ENCODE measurements at regions not wholly inside any gene's neighbourhood (a gene's known extent, or its start where the extent isn't known, plus 50 kb on each side); places are given as distances from the start of the nearest gene placed in this dataset.

DNA sequence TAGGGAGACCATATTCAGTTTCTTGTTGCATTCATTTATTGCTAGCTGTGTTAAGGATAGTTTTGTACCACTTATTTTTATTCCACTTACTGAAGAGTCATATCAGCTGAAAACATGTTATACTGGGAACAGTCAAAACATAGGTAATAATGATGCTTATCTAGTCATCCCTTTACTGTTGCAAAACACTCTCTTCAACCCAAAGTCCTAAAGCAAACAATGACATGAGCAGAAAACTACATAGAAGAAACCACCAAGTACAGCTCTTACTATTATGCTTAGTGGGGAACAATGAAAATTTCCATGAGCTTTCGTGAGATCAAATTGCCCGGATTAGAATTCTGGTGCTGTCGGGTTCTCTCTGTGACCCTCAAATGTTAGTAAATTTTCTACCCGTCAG is 681.4 kb downstream of the NR2F1-AS1 start:
- no peak for TF ChIP-seq CTCF (conservative IDR thresholded peaks at IDR 0.05 in 1 of 2, IDR thresholded peaks at IDR 0.05 in 1 of 2; ENCODE audit: low read depth in 1 of 2, low read length in 2 of 2)
- TF ChIP-seq EZH2 (IDR thresholded peaks at IDR 0.05; ENCODE audit: low read length, missing control alignments), result no peak

All from fibroblast of lung (primary cell).